Activated CD4-positive, alpha-beta T cell treated with anti-CD3 and anti-CD28 coated beads, Interleukin-2, amount 10 ng/mL, durations not matched to agents 7 days and 5 days (primary cell): ENCODE measurements at regions not wholly inside any gene's neighbourhood (a gene's known extent, or its start where the extent isn't known, plus 50 kb on each side); places are given as distances from the start of the nearest gene placed in this dataset.

Experiments
- CTCF ChIA-PET: fragments of 350-600 bp; sonication (Branson Sonifier 250); formaldehyde crosslinking; loops from one replicate; lab custom pipeline; 2021; ENCODE audit warnings: antibody characterized with exemption; lab: Charles Lee
- POLR2A ChIA-PET: fragments of 350-600 bp; sonication (Branson Sonifier 250); formaldehyde crosslinking; loops from one replicate; lab custom pipeline; 2021; ENCODE audit warnings: antibody characterized with exemption; lab: Charles Lee
- DNase-seq: peaks from one replicate; pipeline ENCODE4 v3.0.0-alpha.2; 2020
- H3K27ac Mint-ChIP-seq: one replicate; pipeline ENCODE4 v1.8.0; 2021; ENCODE audit warnings: mild to moderate bottlenecking, moderate library complexity, mixed read lengths
- H3K27me3 Mint-ChIP-seq: one replicate; pipeline ENCODE4 v1.8.0; 2021; ENCODE audit warnings: mixed read lengths
- H3K36me3 Mint-ChIP-seq: one replicate; pipeline ENCODE4 v1.8.0; 2021; ENCODE audit warnings: low read depth, mixed read lengths
- H3K4me1 Mint-ChIP-seq: one replicate; pipeline ENCODE4 v1.8.0; 2021; ENCODE audit warnings: mixed read lengths
- H3K4me3 Mint-ChIP-seq: one replicate; pipeline ENCODE4 v1.8.0; 2021; ENCODE audit warnings: mild to moderate bottlenecking, moderate library complexity, mixed read lengths
- H3K9me3 Mint-ChIP-seq: one replicate; pipeline ENCODE4 v1.8.0; 2021; ENCODE audit warnings: mixed read lengths

DNA sequence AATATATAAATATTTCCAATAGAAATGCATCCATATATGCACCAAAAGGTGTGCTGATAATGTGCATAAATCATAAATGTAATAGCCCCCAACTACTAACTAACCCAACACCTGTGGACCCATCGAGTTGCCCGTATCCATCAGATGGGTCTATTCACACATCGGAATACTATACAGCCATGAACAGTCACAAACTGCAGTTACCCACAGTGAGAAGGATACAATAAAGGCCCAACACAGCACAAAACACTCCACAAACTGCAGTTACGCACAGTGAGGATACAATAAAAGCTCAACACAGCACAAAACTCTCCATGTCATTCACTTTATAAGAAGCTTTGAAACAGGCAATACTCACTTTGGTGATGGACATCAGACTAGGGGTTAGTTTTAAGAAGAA, 145.3 kb upstream of the OTOS start:
- ChIA-PET CTCF (interaction anchor here (1.1 kb wide), 1 partner anchor 11 kb away, joined by 4 read pairs; no protein-coding TSS in a partner anchor), POLR2A (no interaction called here)
- H3K27ac Mint-ChIP-seq = no peak overlapping the region
- H3K27me3 Mint-ChIP-seq = peaks cover 28% of the 10 kb centered on the region
- H3K9me3 Mint-ChIP-seq = peaks cover 2% of the 10 kb centered on the region
- no peak for DNase-seq
- H3K36me3 Mint-ChIP-seq = no peaks in the 10 kb centered on the region
- H3K4me1 Mint-ChIP-seq = no peaks in the 10 kb centered on the region
- H3K4me3 Mint-ChIP-seq = no peak overlapping the region

GRCh38 chr2:240286596-240286995, 146.1 kb upstream of the OTOS start:
- ChIA-PET CTCF (interaction anchor here (1.1 kb wide), 1 partner anchor 11 kb away, joined by 4 read pairs; no protein-coding TSS in a partner anchor), POLR2A (no interaction called here)
- Mint-ChIP-seq H3K27me3 (peaks cover 21% of the 10 kb centered on the region), H3K9me3 (peaks cover 2% of the 10 kb centered on the region), H3K4me1 (no peaks in the 10 kb centered on the region), H3K27ac (no peak overlapping the region), H3K36me3 (no peaks in the 10 kb centered on the region), H3K4me3 (no peak overlapping the region)
- DNase-seq = no peak

DNA sequence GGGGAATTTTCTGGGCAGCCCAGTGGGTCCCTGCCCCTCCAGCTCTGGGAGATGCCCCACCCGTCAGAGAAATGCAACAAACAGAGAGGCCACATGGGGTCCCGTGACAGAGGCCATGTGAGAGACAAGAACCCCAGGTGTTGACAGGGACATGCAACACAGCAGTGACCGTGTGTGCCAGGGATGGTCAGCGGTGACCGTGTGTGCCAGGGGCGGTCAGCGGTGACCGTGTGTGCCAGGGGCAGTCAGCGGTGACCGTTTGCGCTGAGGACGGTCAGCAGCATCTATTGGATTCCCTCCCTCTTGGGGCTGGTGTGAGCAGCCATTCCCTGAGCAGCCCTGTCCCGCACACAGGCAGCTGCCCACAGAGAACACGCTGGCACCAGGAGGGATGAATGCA, 146.6 kb upstream of the OTOS start:
- ChIA-PET CTCF (interaction anchor here (1.1 kb wide), 1 partner anchor 10 kb away, joined by 4 read pairs; no protein-coding TSS in a partner anchor), POLR2A (no interaction called here)
- Mint-ChIP-seq H3K4me1 (no peaks in the 10 kb centered on the region), H3K9me3 (peaks cover 2% of the 10 kb centered on the region), H3K36me3 (no peaks in the 10 kb centered on the region), H3K4me3 (no peak overlapping the region), H3K27ac (no peak overlapping the region), H3K27me3 (peaks cover 16% of the 10 kb centered on the region)
- no peak for DNase-seq

GRCh38 chr2:240287496-240288086, 147.1 kb upstream of the OTOS start:
- no peaks in the 10 kb centered on the region for H3K4me1 Mint-ChIP-seq
- no peak for DNase-seq
- peaks cover 2% of the 10 kb centered on the region for H3K9me3 Mint-ChIP-seq
- H3K36me3 Mint-ChIP-seq = no peaks in the 10 kb centered on the region
- no peak overlapping the region for H3K4me3 Mint-ChIP-seq
- peaks cover 13% of the 10 kb centered on the region for H3K27me3 Mint-ChIP-seq
- CTCF ChIA-PET = no interaction called here
- POLR2A ChIA-PET = no interaction called here
- no peak overlapping the region for H3K27ac Mint-ChIP-seq

DNA sequence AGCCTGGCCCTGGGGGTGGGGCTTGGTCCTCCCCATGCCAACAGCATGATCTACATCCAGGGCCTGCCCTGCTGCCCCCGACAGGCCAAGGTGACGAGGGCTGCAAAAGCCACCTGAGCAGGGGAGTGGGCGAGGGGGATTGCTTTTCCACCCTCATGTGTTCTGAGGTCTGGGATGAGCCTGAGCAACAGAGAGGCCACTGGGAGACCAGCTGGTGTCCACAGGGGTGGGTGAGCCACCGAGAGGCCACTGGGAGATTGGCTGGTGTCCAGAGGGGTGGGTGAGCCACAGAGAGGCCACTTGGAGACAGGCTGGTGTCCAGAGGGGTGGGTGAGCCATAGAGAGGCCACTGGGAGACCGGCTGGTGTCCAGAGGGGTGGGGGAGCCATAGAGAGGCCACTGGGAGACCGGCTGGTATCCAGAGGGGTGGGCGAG, 147.4 kb upstream of the GPC1 start:
- no peaks in the 10 kb centered on the region for H3K36me3 Mint-ChIP-seq

DNA sequence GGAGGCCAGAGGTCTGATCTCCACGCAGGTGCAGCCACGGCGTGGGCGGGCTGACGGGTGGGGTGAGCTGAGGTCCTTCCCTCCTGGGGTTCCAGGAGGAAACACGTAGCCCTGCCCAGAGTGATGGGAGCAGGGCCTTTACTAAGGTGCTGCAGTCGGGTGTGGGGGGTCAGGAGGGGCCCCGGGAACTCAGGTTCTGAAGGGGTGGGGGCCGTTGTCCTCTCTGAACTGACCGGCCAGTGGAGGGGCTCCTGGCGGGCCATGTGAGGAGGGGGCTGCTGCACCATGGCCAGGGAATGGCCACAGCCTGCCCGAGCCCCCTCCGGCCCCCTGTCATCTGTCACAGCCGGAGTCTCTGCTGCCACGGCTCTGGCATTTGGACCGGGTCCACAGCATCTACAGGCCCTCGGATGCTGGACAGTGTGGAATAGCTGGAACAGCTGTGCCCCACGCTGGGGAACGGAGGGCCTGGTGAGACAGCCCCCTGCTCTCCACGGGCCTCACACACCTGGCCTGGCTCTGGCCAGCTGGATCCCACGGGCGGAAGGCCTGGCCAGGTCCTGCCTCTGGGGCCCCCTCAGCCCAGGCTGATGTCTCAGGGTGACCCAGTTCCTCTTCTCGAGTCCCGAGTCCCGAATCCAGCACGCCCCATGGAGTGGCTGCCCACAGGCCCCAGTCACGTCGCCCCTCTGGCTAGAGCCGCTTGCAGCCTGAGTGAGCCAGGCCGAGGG, 145.6 kb upstream of the GPC1 start:
- Mint-ChIP-seq H3K4me3 (no peak overlapping the region), H3K4me1 (no peaks in the 10 kb centered on the region), H3K27ac (no peak overlapping the region), H3K27me3 (no peaks in the 10 kb centered on the region), H3K36me3 (no peaks in the 10 kb centered on the region), H3K9me3 (no peaks in the 10 kb centered on the region)
- ChIA-PET CTCF (interaction anchor here (0.6 to 1.5 kb wide), 2 partner anchors 17 to 198 kb away, joined by 3 read pairs; no protein-coding TSS in a partner anchor), POLR2A (no interaction called here)
- DNase-seq = no peak

More for the DNA sequence above, 147.4 kb upstream of the GPC1 start:
- Mint-ChIP-seq H3K4me1 (no peaks in the 10 kb centered on the region), H3K27ac (no peak overlapping the region), H3K4me3 (no peak overlapping the region), H3K27me3 (peaks cover 8% of the 10 kb centered on the region), H3K9me3 (peaks cover 2% of the 10 kb centered on the region)
- ChIA-PET CTCF (interaction anchor here (1.5 kb wide), 1 partner anchor 15 kb away, joined by 3 read pairs; no protein-coding TSS in a partner anchor), POLR2A (no interaction called here)
- no peak for DNase-seq

DNA sequence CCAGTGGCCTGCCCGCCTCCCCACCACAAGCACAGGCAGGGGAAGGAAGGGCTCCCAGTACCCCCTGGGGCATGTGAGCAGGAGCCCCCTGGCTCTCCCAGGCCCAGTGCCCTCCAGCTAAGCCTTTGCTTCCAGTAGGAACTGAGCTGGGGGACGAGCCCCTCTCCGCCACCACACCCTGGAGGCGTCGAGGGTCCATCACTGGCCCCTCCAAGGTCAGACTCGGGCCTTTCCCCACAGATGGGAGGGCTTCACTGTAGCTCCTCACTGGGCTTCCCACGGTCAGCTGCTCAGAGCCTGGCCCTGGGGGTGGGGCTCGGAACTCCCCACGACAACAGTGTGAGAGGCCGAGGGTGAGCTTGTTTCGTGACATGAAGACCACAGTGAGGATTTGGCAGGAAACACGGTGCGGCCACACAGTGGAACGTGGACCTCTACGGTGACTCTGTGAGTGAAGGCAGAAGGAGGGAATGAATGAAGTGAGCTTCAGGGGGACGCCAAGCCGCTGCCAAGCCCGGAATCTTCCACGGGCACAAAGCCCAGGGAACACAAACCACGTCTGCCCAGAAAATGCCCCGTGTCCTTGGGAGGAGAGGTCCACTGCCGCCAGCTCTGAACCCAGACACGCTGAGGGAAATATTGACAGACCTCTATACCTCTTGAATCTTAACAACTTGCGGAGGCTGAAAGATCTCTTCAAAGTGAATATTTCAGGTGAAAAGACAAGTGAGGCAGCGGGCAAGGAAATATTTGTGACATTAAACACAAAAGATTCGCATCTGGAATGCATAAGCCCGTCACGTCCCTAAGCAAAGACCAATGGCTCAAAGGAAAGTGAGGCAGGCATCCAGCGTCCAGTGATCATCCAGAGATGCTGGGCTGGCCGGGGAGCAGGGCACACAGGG, 144.8 kb upstream of the GPC1 start:
- CTCF ChIA-PET = no interaction called here
- POLR2A ChIA-PET = no interaction called here
- no peak overlapping the region for H3K4me3 Mint-ChIP-seq
- H3K4me1 Mint-ChIP-seq = no peaks in the 10 kb centered on the region
- no peaks in the 10 kb centered on the region for H3K27me3 Mint-ChIP-seq
- H3K27ac Mint-ChIP-seq = no peak overlapping the region
- no peaks in the 10 kb centered on the region for H3K36me3 Mint-ChIP-seq
- no peak for DNase-seq
- no peaks in the 10 kb centered on the region for H3K9me3 Mint-ChIP-seq

GRCh38 chr2:240291337-240292034, 144.0 kb upstream of the GPC1 start:
- Mint-ChIP-seq H3K9me3 (no peaks in the 10 kb centered on the region), H3K27ac (no peak overlapping the region), H3K4me3 (no peak overlapping the region), H3K27me3 (no peaks in the 10 kb centered on the region), H3K36me3 (no peaks in the 10 kb centered on the region), H3K4me1 (no peaks in the 10 kb centered on the region)
- no peak for DNase-seq
- CTCF ChIA-PET = no interaction called here
- POLR2A ChIA-PET = no interaction called here

GRCh38 chr2:240292035-240292574, 143.4 kb upstream of the GPC1 start:
- POLR2A ChIA-PET = no interaction called here
- DNase-seq = no peak
- H3K27me3 Mint-ChIP-seq = no peaks in the 10 kb centered on the region
- H3K9me3 Mint-ChIP-seq = no peaks in the 10 kb centered on the region
- CTCF ChIA-PET = interaction anchor here (1.0 kb wide), 1 partner anchor 77 kb away, joined by 3 read pairs; no protein-coding TSS in a partner anchor
- no peaks in the 10 kb centered on the region for H3K4me1 Mint-ChIP-seq
- no peak overlapping the region for H3K27ac Mint-ChIP-seq
- H3K36me3 Mint-ChIP-seq = no peaks in the 10 kb centered on the region
- H3K4me3 Mint-ChIP-seq = no peak overlapping the region

DNA sequence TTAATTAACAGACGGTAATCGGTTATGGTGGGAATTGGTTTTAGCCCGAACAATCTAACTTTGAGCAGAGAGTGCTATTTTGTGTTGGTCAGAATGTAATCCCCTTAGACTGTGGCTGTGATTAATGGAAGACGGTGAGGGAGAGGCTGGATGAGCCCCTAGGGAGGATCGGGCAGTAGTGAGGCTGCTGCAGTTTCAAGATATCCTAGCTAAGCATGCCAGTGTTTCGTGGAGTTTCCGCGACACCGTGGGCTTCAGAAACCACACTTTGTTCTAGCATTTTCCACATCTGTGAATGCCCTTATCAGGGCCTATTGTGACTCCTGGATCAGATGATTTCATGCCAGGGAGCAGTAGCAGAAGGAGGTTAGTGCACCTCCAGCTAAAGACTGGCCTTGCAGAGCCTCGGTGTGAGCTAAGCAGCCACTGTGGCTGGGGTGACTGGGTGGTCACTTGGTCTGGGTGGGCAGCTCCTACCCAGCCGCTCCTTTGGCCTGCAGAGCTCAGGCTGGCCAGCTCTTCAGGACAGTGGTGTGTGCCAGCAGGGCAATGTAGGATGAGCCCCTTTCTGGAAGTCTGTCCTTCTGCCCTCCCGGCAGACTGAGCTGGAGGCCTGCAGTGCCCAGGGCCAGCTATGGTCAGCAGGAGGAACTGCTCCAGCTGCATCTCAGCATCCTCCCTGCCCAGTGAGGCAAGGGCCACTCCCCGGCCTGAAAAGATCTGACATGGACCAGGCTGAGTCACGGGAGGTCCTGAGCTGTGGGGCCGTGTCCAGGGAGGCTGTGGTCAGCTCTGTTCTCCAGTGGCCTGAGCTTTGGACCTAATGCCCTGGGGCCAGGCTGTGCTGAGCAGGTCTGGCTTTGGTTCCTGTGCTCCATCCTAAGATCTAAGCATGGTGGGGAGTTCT, 142.6 kb upstream of the GPC1 start:
- no peak overlapping the region for H3K27ac Mint-ChIP-seq
- CTCF ChIA-PET = interaction anchor here (1.0 kb wide), 1 partner anchor 78 kb away, joined by 3 read pairs; no protein-coding TSS in a partner anchor
- no peak for DNase-seq

More for the DNA sequence above, 142.6 kb upstream of the GPC1 start:
- Mint-ChIP-seq H3K9me3 (no peaks in the 10 kb centered on the region), H3K4me3 (no peak overlapping the region), H3K4me1 (no peaks in the 10 kb centered on the region), H3K36me3 (no peaks in the 10 kb centered on the region), H3K27me3 (no peaks in the 10 kb centered on the region)
- POLR2A ChIA-PET = no interaction called here
